Left lobe of liver (tissue), 2 donors: ENCODE measurements at regions not wholly inside any gene's neighbourhood (a gene's known extent, or its start where the extent isn't known, plus 50 kb on each side); places are given as distances from the start of the nearest gene placed in this dataset.

ENCODE experiments used
- ATAC-seq: fragments of 200-7000 bp; cut with Tn5 transposase; one replicate; pipeline ENCODE4 v1.9.1; 2020; ENCODE audit warnings: mild to moderate bottlenecking, moderate library complexity
- DNase-seq: peaks from one replicate; pipeline ENCODE4 v3.0.0-alpha.2; 2020; ENCODE audit warnings: low spot score
- donor health status: DM: no; HTN: no; CAD: no; lungs with moderate emphysema.
- donor health status: DM: no; HTN: yes; CAD: no.

DNA sequence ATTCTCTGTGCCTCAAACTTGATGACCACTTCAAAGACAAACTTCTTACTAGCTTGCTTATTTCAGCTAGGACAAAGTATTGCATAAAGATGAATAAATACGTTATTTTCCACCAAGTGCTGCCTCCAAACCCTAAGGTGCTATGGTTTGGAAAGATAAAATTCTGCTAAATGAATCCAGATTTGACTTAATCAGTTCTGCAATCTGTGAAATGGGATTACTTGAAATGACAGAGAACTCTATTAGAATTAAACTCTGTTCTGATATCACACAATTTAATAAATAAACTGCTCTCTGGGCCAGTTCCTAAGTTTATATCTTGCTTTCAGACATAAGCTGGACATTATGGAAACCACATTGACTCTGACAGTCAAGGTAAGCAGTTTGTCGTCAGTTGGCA is 338.8 kb upstream of the SEMA6D start:
- DNase-seq (no peak), ATAC-seq (no peak)

- ATAC-seq (no peak), DNase-seq (no peak)
Measured at GRCh38 chr15:47383102-47383501, 334.2 kb upstream of the SEMA6D start.

DNA sequence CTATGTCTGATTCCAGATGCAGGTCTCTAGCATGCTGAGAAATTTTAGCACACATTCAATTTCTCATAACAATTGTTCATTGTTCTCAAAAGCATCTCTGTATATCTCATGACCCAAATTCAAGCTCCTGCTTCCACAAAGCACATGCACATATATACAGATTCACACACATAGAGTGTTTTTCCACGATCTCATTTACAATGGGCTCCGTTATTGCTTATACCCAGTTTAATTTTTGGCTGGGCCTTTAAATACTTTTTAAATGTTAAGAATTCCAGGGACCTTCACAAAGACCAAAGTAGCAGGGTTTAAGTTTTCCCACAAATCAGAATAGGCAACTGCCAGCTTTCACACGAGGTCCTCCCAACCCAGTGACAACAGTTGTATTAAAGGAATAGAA is 333.5 kb upstream of the SEMA6D start:
- DNase-seq: no peak
- no peak for ATAC-seq

GRCh38 chr15:47384341-47384740 is 333.0 kb upstream of the SEMA6D start:
- ATAC-seq: no peak

GRCh38 chr15:47384776-47385175 is 332.5 kb upstream of the SEMA6D start:
- DNase-seq (no peak), ATAC-seq (no peak)

More at GRCh38 chr15:47384341-47384740, 333.0 kb upstream of the SEMA6D start:
- no peak for DNase-seq

- DNase-seq (no peak), ATAC-seq (no peak)
Measured at GRCh38 chr15:47386459-47386858, 330.8 kb upstream of the SEMA6D start.

DNA sequence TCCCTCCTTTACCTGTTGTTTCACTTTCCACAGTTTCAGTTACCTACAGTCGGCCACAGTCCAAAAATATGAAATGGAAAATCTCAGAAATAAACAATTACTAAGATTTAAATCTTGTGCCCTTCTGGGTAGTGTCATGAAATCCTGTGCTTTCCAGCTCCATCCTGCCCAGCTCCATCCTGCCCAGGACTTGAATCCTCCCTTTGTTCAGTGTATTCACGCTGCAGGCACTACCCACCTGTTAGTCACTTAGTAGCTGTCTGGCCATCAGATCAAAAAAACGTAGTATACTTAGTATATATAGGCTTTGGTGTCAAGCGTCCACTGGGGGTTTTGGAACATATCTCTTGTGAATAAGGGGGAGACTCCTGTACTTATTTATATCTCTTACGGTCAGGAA is 329.0 kb upstream of the SEMA6D start:
- DNase-seq (no peak), ATAC-seq (no peak)

- DNase-seq (no peak), ATAC-seq (no peak)
Measured at GRCh38 chr15:47390208-47390765, 327.0 kb upstream of the SEMA6D start.

DNA sequence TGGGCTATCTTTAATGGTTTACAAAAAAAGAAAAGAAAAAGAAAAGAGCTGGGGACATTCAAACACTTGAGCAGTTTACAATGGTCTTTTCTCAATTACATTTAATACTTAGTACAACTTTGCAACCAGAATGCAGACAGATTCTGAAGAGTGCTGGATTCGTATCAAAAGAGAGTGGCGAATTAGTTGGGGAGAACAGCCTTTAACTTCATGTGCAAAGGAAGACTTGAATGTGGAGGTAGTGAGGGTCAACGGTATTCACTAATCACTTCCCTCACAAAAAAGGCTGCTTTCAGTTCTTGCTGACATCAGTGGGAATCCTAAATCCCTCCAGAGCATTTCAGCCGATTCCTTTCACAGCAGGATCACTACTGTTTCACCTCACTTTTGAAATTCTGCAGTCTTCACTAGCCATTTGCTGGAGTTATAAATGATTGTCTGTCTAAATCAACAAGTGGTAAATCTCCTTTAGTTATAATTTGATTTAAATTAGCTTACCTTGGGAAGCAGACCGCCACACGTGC is 323.0 kb upstream of the SEMA6D start:
- DNase-seq (no peak), ATAC-seq (no peak)

DNA sequence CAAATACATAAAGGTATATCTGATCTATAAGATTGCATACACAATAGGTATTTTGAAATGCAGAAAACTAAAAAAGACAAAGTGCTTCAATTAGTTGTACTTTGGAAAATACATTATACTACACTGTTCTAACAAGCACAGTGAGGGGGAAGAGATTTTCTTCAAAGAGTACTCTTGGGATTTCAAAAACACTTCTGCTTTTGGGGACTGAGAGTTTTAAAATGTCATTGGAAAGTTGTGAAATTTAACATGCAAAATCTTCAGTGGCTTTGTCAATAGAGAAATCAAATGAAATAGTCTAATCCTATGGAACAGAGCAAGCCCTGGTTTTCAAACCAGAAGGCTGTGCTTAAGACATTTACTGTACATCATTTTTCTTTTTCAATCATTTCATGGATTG is 322.2 kb upstream of the SEMA6D start:
- DNase-seq (no peak), ATAC-seq (no peak)

GRCh38 chr15:47397655-47398054 is 319.6 kb upstream of the SEMA6D start:
- DNase-seq: no peak
- no peak for ATAC-seq

GRCh38 chr15:47398132-47398531 is 319.2 kb upstream of the SEMA6D start:
- ATAC-seq (no peak), DNase-seq (no peak)

GRCh38 chr15:47398594-47398993 is 318.7 kb upstream of the SEMA6D start:
- DNase-seq (no peak), ATAC-seq (no peak)

DNA sequence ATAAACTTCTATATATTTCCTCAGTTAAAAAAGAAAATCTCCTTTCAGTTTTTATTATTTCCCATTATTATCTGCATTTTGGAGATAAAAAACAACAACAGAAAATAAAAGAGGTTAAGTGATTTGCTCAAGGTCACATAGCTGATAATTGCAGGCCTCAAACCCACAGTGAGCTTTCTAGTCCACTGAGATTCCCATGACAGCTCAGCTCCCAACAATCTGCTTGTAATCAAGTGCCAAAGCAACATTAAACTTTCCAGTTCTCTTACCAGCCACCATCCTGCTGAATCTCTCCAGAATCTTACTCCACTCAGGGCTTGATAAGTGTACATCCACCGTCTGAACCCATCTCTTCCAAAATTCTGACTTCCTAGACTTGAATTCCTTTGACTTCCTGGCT is 318.2 kb upstream of the SEMA6D start:
- DNase-seq (no peak), ATAC-seq (no peak)

DNA sequence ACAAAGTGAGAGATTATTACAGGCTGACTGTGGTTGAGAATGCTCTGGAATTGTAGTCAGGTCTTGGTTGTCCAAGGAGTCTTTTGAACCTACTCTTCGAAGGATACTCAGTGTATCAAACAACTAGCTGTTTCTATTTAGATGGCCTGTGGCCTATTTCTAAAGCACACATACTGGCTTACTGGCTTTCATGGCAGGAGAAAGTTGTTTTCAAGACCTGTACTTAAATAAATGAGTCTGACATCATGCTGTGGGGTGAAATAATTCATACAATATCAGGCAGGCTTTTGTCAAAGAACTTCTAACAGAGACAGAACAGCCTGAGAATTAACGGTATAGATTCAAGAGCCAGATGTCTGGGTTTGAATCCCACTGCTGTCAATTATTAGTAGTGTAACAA is 316.7 kb upstream of the SEMA6D start:
- DNase-seq: no peak
- ATAC-seq: no peak

GRCh38 chr15:47401427-47401826 is 315.9 kb upstream of the SEMA6D start:
- no peak for DNase-seq
- ATAC-seq: no peak

DNA sequence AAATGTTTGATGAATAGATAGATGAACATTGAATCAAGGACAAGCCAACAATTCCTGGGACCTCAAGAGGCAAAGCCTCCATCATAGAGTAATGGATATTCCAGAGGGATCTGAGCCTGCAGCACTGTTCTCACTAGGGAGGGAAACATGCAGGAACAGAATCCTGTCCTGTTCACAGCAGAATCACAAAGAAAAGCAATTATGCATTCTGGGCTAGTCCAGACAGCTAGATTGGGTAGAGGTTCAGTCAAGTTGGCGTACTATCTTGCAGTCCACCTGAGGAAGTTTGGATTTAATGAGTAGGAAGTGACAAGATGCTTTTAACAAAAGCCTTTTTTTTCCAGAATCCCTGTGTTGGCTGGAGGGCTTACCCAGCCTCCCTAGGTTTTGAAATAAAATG is 314.5 kb upstream of the SEMA6D start:
- no peak for DNase-seq

GRCh38 chr15:47404877-47405276 is 312.4 kb upstream of the SEMA6D start:
- ATAC-seq: no peak
- no peak for DNase-seq

More for the DNA sequence above, 314.5 kb upstream of the SEMA6D start:
- no peak for ATAC-seq

DNA sequence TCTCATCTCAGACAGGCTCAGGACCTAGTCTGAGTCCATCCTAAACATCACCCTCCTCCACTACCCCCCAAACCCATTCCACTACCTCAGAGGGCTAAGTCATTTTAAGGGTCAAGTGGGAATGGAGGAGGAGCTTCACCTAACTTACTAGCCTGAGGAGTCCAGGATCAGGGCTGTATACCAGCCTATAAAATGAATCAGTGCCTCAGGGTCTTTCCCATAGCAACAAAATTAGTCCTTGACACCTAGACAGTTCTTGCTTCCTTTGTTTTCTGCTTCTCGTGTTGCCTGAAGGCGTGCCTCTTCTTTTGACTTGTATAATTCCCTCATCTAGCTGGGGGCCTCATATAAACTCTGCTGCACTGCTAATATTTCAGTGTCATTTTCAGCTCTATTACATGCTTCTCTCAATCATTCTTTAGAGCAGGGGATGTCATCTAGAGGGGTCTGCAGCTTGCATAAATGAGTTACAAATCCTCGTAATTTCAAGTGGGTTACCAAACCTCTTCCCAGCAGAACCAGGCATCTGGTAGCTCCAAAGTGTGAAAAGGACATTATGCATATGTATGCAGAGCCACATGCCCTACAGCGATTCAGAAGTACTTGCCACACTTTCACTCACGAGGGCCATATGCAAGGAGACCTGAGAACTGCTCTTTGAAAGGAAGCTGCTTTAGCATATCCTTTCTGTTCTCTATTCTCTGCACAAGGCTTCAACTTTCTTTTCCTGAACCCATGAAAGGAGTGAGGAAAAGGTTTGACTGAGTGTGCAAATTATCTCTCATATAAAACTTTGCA is 311.7 kb upstream of the SEMA6D start:
- ATAC-seq: no peak

DNA sequence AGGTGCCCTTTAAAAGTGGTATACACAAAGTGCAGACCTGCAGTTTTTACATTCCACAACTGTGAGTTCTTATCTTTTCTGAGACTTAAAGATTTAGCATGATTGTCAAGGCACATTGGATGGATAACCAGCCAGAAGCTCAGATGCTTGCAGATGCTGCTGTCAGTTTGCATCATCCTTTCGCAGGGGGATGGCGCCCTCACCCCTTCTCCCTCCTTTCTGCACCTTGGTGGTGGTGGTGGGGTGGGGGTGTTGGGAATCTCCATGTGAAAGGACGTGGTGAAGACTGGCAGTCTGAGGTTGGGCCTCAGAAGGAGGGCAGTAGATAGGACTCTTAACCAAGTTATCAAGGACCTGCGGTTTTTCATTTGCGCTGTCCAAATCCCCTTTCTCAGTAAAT is 309.6 kb upstream of the SEMA6D start:
- ATAC-seq: no peak
- DNase-seq: no peak

More for the DNA sequence above, 311.7 kb upstream of the SEMA6D start:
- DNase-seq: no peak

- no peak for DNase-seq
- ATAC-seq: no peak
Measured at GRCh38 chr15:47409038-47409437, 308.3 kb upstream of the SEMA6D start.

DNA sequence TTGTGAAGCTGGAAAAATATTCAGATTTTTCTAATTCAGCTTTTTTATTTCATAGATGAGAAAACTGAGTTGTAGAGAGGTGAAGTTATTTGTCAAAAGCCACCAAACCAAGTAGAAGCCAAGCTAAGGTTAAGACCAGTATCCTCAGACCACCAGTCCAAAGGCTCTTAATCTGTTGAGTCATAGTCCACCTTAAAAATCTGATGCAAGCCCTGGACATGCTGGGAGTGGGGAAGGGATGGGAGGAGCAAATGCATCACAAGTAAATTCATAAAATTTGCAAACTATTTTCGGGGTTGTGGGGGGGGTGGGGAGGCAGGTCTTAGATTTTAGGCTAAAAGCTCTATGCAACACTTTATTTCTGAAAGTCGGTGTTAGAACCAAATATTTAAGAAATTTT is 307.7 kb upstream of the SEMA6D start:
- no peak for ATAC-seq

DNA sequence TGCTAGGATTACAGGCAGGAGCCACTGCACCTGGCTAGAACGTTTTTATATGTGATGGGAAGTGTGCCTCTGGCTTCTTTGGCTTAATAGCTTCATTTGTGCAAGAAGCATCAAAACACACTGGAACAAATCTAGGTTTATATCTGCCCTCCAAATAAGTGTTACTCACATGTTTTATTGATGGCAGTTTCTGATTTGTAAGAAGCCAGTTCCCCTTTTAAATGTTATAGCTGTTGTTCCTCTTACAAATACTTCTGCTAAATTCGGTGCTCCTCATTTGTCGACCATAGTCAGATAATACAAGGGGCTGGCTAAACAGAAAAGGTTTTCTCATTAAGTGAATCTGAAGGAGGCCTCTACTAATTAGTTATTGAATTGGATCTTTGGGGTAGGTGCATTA is 307.1 kb upstream of the SEMA6D start:
- no peak for ATAC-seq

More for the DNA sequence above, 307.7 kb upstream of the SEMA6D start:
- DNase-seq: no peak

More for the DNA sequence above, 307.1 kb upstream of the SEMA6D start:
- no peak for DNase-seq
